IMR-90 (cell line): ENCODE measurements at regions not wholly inside any gene's neighbourhood (a gene's known extent, or its start where the extent isn't known, plus 50 kb on each side); places are given as distances from the start of the nearest gene placed in this dataset.

ENCODE experiments used
- ATAC-seq: fragments of 200-7000 bp; cut with Tn5 transposase; 2 replicates; pipeline ENCODE4 v1.9.1; 2020; ENCODE audit warnings: low read depth, mild to moderate bottlenecking, moderate library complexity
- BruUV-seq: library from RNA; stranded (reverse); fragments of 400-500 nt; replicated peaks from 2 replicates; lab custom pipeline; 2021; lab: Mats Ljungman, UMichigan
- CTCF ChIA-PET: fragments of 300-600 bp; formaldehyde crosslinking; extraction: SDS; loops from one replicate; lab custom pipeline; 2021; ENCODE audit warnings: antibody characterized with exemption; lab: Yijun Ruan, JAX
- POLR2A ChIA-PET: fragments of 300-600 bp; sonication (Branson Sonifier 250); formaldehyde crosslinking; loops from one replicate; lab custom pipeline; 2022; ENCODE audit warnings: antibody characterized with exemption; ENCODE audit not compliant: unreplicated experiment; lab: Charles Lee
- DNase-seq: peaks from one replicate; pipeline ENCODE4 v3.0.0; 2013
- H2AFZ ChIP-seq: replicated peaks from 2 replicates; pipeline ENCODE3; 2013; ENCODE audit warnings: low read length, mild to moderate bottlenecking; ENCODE audit not compliant: poor library complexity
- H2AK5ac ChIP-seq: 2 replicates; pipeline ENCODE4 v1.6.1; 2013; ENCODE audit warnings: low read depth, low read length, inconsistent platforms
- H2AK9ac ChIP-seq: replicated peaks from 2 replicates; pipeline ENCODE3; 2013; ENCODE audit warnings: mild to moderate bottlenecking, low read depth, low read length, moderate library complexity; ENCODE audit not compliant: poor library complexity
- H2BK120ac ChIP-seq: 2 replicates; pipeline ENCODE4 v1.6.1; 2013; ENCODE audit warnings: low read depth, low read length, inconsistent platforms
- H2BK15ac ChIP-seq: 3 replicates; pipeline ENCODE4 v1.6.1; 2013; ENCODE audit warnings: low read depth, low read length, inconsistent platforms
- H2BK20ac ChIP-seq: 2 replicates; pipeline ENCODE4 v1.6.1; 2013; ENCODE audit warnings: low read depth, mild to moderate bottlenecking, inconsistent platforms, low read length, moderate library complexity
- H2BK5ac ChIP-seq: 2 replicates; pipeline ENCODE4 v1.6.1; 2013; ENCODE audit warnings: mild to moderate bottlenecking, low read depth, low read length, inconsistent platforms; ENCODE audit not compliant: poor library complexity, severe bottlenecking
- H3K14ac ChIP-seq: replicated peaks from 2 replicates; pipeline ENCODE4 v1.6.1; 2013; ENCODE audit warnings: low read depth, low read length, inconsistent platforms
- H3K18ac ChIP-seq: 2 replicates; pipeline ENCODE4 v1.6.1; 2013; ENCODE audit warnings: low read depth, low read length, control low read depth
- H3K23ac ChIP-seq: 2 replicates; pipeline ENCODE4 v1.6.1; 2013; ENCODE audit warnings: low read depth, low read length, inconsistent platforms
- H3K27ac ChIP-seq: 2 replicates; pipeline ENCODE4 v1.5.1; 2013; ENCODE audit warnings: mild to moderate bottlenecking, control low read depth, low read length; ENCODE audit not compliant: insufficient read depth
- H3K27me3 ChIP-seq: 2 replicates; pipeline ENCODE4 v1.6.1; 2013; ENCODE audit warnings: low read length; ENCODE audit not compliant: control insufficient read depth, insufficient read depth
- H3K36me3 ChIP-seq: 2 replicates; pipeline ENCODE4 v1.6.1; 2013; ENCODE audit warnings: low read length, mixed read lengths; ENCODE audit not compliant: control insufficient read depth, insufficient read depth
- H3K4ac ChIP-seq: 2 replicates; pipeline ENCODE4 v1.6.1; 2013; ENCODE audit warnings: low read depth, low read length, inconsistent platforms
- H3K4me1 ChIP-seq: 2 replicates; pipeline ENCODE4 v1.6.1; 2013; ENCODE audit warnings: low read length, mixed read lengths; ENCODE audit not compliant: control insufficient read depth, insufficient read depth
- H3K4me2 ChIP-seq: 2 replicates; pipeline ENCODE4 v1.6.1; 2013; ENCODE audit warnings: low read depth, mild to moderate bottlenecking, control low read depth, low read length, moderate library complexity
- H3K4me3 ChIP-seq: 2 replicates; pipeline ENCODE4 v1.5.1; 2013; ENCODE audit warnings: low read depth, mild to moderate bottlenecking, control low read depth, low read length, moderate library complexity; ENCODE audit not compliant: insufficient read depth
- H3K56ac ChIP-seq: 2 replicates; pipeline ENCODE4 v1.6.1; 2013; ENCODE audit warnings: low read length, inconsistent platforms; ENCODE audit not compliant: insufficient read depth; ENCODE audit errors: extremely low read depth
- H3K79me1 ChIP-seq, 2 experiments: 2 replicates each; pipeline ENCODE4 v1.6.1; 2013; ENCODE audit warnings: low read length in 2 of 2, inconsistent platforms in 1 of 2, low read depth in 1 of 2
- H3K9ac ChIP-seq: 2 replicates; pipeline ENCODE4 v1.6.1; 2013; ENCODE audit warnings: low read depth, low read length, control low read depth
- H3K9me1 ChIP-seq: 2 replicates; pipeline ENCODE4 v1.6.1; 2013; ENCODE audit warnings: low read length, inconsistent platforms; ENCODE audit not compliant: insufficient read depth
- H3K9me3 ChIP-seq: 2 replicates; pipeline ENCODE4 v1.6.1; 2013; ENCODE audit warnings: low read length; ENCODE audit not compliant: control insufficient read depth, insufficient read depth
- H4K20me1 ChIP-seq: 2 replicates; pipeline ENCODE4 v1.6.1; 2013; ENCODE audit warnings: low read length, inconsistent platforms; ENCODE audit not compliant: insufficient read depth
- H4K5ac ChIP-seq: 2 replicates; pipeline ENCODE4 v1.6.1; 2013; ENCODE audit warnings: mild to moderate bottlenecking, low read depth, low read length, control low read depth
- H4K8ac ChIP-seq, 2 experiments: 2 replicates each; pipeline ENCODE4 v1.6.1; 2013; ENCODE audit warnings: low read depth in 2 of 2, low read length in 2 of 2, control low read depth in 1 of 2, inconsistent platforms in 1 of 2
- H4K91ac ChIP-seq: 2 replicates; pipeline ENCODE4 v1.6.1; 2013; ENCODE audit warnings: low read depth, low read length, inconsistent platforms; ENCODE audit not compliant: insufficient read depth
- BHLHE40 ChIP-seq: fragments of 150-350 bp; IDR thresholded peaks from 2 replicates; pipeline ENCODE4 v1.6.1; 2016; ENCODE audit warnings: mild to moderate bottlenecking, low read depth, low read length
- CEBPB ChIP-seq: IDR thresholded peaks from 2 replicates; pipeline ENCODE4 v1.6.1; 2012; ENCODE audit warnings: low read depth, low read length, improper control_type of control experiment
- CHD1 ChIP-seq: IDR thresholded peaks from 2 replicates; pipeline ENCODE4 v1.6.1; 2012; ENCODE audit warnings: low read depth, low read length, improper control_type of control experiment
- FOS ChIP-seq: fragments of 150-350 bp; IDR thresholded peaks from 2 replicates; pipeline ENCODE4 v1.6.1; 2016; ENCODE audit warnings: low read depth, low read length
- MAFK ChIP-seq: IDR thresholded peaks from 2 replicates; pipeline ENCODE4 v1.6.1; 2012; ENCODE audit warnings: low read depth, low read length, improper control_type of control experiment
- MAZ ChIP-seq: IDR thresholded peaks from 2 replicates; pipeline ENCODE4 v1.6.1; 2012; ENCODE audit warnings: low read depth, mild to moderate bottlenecking, low read length, improper control_type of control experiment, moderate library complexity, borderline replicate concordance
- NFE2L2 ChIP-seq: fragments of 150-350 bp; IDR thresholded peaks from 2 replicates; pipeline ENCODE4 v1.6.1; 2016; ENCODE audit warnings: low read depth, mild to moderate bottlenecking, low read length
- POLR2A ChIP-seq: IDR thresholded peaks from 2 replicates; pipeline ENCODE4 v1.6.1; 2012; ENCODE audit warnings: mild to moderate bottlenecking, low read depth, low read length
- RAD21 ChIP-seq: IDR thresholded peaks from 2 replicates; pipeline ENCODE4 v1.6.1; 2012; ENCODE audit warnings: low read length, improper control_type of control experiment
- RCOR1 ChIP-seq: IDR thresholded peaks from 2 replicates; pipeline ENCODE4 v1.6.1; 2012; ENCODE audit warnings: mild to moderate bottlenecking, low read length, improper control_type of control experiment; ENCODE audit not compliant: insufficient replicate concordance
- RFX5 ChIP-seq: IDR thresholded peaks from 2 replicates; pipeline ENCODE4 v1.8.0; 2012; ENCODE audit warnings: low read depth, mild to moderate bottlenecking, low read length, moderate library complexity
- SMC3 ChIP-seq: fragments of 150-350 bp; IDR thresholded peaks from 2 replicates; pipeline ENCODE4 v1.6.1; 2016; ENCODE audit warnings: low read depth, mild to moderate bottlenecking, antibody characterized with exemption, low read length, moderate library complexity
- WGBS, 2 experiments: methylation state at CpG; one replicate each; pipeline versions ENCODE4 v1.1.5 to v1.1.7; 2013; ENCODE audit warnings: missing lambda C conversion rate in 2 of 2; ENCODE audit not compliant: insufficient read length in 1 of 2; ENCODE audit errors: extremely low coverage in 2 of 2; 5-methylcytosine and 5-hydroxymethylcytosine counted together
- dilution Hi-C: fragments of 300-500 bp; cut with HindIII; formaldehyde crosslinking; loops from one replicate; pipeline ENCODE4 v1.14.3; 2018; ENCODE audit warnings: low sequenced_read_pairs; ENCODE audit not compliant: unreplicated experiment
- in situ Hi-C: fragments of 300-500 bp; cut with MboI; formaldehyde crosslinking; loops from 3 replicates; pipeline ENCODE4 v1.14.3; 2019; ENCODE audit warnings: low sequenced_read_pairs, inconsistent platforms, mixed read lengths
- intact Hi-C: fragments of 100-400 bp; cut with micrococcal nuclease; formaldehyde crosslinking; loops from 2 replicates; pipeline ENCODE4 v1.10.0; 2022
- TF ChIP-seq, protein P1 (sequence below): fragments of 150-350 bp; IDR thresholded peaks from 2 replicates; pipeline ENCODE4 v1.6.1; 2017; ENCODE audit warnings: mild to moderate bottlenecking, antibody characterized with exemption, low read length, low read depth
- TF ChIP-seq, protein P2 (sequence below): fragments of 150-350 bp; IDR thresholded peaks from 2 replicates; pipeline ENCODE4 v1.6.1; 2016; ENCODE audit warnings: low read depth, mild to moderate bottlenecking, low read length, moderate library complexity, borderline replicate concordance
- TF ChIP-seq, protein P3 (sequence below): conservative IDR thresholded peaks from 2 replicates; pipeline ENCODE4 v1.5.1; 2012; ENCODE audit warnings: mild to moderate bottlenecking, low read depth, low read length, improper control_type of control experiment

DNA sequence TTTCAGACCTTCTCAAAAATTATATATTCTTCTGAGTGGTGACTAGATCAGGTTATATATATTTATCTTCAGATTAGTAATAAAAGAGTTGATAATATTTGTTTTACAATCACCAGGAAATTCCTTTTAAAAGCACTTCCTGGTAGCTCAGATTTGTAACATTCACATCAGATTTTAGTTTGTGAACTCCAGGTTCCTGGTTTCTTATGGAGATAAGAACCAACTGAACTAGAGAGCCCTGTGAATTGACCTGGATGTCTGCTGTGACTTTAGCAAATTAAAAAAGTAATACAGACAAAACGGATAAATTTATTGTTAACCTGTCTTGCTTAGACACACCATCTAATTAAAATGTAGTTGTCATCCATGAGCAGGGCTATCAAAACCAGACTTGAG is 868.7 kb downstream of the BCL11A start:
- TF ChIP-seq CHD1 (no peak), RCOR1 (no peak), RAD21 (no peak), BHLHE40 (no peak), MAFK (no peak), RFX5 (no peak), MAZ (no peak), POLR2A (no peak), FOS (no peak), SMC3 (no peak), CEBPB (no peak), NFE2L2 (no peak)
- TF ChIP-seq, protein P1, sequence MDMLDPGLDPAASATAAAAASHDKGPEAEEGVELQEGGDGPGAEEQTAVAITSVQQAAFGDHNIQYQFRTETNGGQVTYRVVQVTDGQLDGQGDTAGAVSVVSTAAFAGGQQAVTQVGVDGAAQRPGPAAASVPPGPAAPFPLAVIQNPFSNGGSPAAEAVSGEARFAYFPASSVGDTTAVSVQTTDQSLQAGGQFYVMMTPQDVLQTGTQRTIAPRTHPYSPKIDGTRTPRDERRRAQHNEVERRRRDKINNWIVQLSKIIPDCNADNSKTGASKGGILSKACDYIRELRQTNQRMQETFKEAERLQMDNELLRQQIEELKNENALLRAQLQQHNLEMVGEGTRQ, result no peak
- TF ChIP-seq, protein P2, sequence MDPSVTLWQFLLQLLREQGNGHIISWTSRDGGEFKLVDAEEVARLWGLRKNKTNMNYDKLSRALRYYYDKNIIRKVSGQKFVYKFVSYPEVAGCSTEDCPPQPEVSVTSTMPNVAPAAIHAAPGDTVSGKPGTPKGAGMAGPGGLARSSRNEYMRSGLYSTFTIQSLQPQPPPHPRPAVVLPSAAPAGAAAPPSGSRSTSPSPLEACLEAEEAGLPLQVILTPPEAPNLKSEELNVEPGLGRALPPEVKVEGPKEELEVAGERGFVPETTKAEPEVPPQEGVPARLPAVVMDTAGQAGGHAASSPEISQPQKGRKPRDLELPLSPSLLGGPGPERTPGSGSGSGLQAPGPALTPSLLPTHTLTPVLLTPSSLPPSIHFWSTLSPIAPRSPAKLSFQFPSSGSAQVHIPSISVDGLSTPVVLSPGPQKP, result no peak
- TF ChIP-seq, protein P3, sequence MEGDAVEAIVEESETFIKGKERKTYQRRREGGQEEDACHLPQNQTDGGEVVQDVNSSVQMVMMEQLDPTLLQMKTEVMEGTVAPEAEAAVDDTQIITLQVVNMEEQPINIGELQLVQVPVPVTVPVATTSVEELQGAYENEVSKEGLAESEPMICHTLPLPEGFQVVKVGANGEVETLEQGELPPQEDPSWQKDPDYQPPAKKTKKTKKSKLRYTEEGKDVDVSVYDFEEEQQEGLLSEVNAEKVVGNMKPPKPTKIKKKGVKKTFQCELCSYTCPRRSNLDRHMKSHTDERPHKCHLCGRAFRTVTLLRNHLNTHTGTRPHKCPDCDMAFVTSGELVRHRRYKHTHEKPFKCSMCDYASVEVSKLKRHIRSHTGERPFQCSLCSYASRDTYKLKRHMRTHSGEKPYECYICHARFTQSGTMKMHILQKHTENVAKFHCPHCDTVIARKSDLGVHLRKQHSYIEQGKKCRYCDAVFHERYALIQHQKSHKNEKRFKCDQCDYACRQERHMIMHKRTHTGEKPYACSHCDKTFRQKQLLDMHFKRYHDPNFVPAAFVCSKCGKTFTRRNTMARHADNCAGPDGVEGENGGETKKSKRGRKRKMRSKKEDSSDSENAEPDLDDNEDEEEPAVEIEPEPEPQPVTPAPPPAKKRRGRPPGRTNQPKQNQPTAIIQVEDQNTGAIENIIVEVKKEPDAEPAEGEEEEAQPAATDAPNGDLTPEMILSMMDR, result no peak
- Histone ChIP-seq H3K36me3 (no peaks in the 10 kb centered on the region), H4K20me1 (no peaks in the 10 kb centered on the region), H2BK20ac (no peak overlapping the region), H3K4ac (no peak overlapping the region), H3K27me3 (no peaks in the 10 kb centered on the region), H3K4me1 (no peaks in the 10 kb centered on the region), H3K4me3 (no peak overlapping the region), H2BK120ac (no peak overlapping the region), H4K8ac (no peak overlapping the region), H3K9me1 (no peaks in the 10 kb centered on the region), H3K9me3 (0 out of 2 replicates have a peak, but pooled peaks cover 2% of the 10 kb centered on the region), H3K14ac (no peak overlapping the region), H3K23ac (no peak overlapping the region), H2BK5ac (no peak overlapping the region), H3K18ac (no peak overlapping the region), H2AFZ (no peak overlapping the region), H3K27ac (no peak overlapping the region), H3K79me1 (no peaks in the 10 kb centered on the region), H4K5ac (no peak overlapping the region), H2AK5ac (no peak overlapping the region), H2BK15ac (no peak overlapping the region), H2AK9ac (no peak overlapping the region), H3K56ac (no peak overlapping the region), H3K4me2 (no peak overlapping the region), H4K91ac (no peak overlapping the region), H3K9ac (no peak overlapping the region)
- POLR2A ChIA-PET, result no interaction called here
- CTCF ChIA-PET, result no interaction called here
- DNase-seq, result no peak
- BruUV-seq, result no TSS peak
- dilution Hi-C loops (no loop called here), intact Hi-C loops (no loop called here), in situ Hi-C loops (no loop called here)
- no CpG with 5 or more reads among the region's 1 CpG for WGBS, 2 experiments
- no peak for ATAC-seq
